A673 (cell line): ENCODE measurements at regions not wholly inside any gene's neighbourhood (a gene's known extent, or its start where the extent isn't known, plus 50 kb on each side); places are given as distances from the start of the nearest gene placed in this dataset.

ENCODE experiments used
- BruUV-seq: library from RNA; stranded (reverse); fragments of 400-500 nt; replicated peaks from 2 replicates; lab custom pipeline; 2021; lab: Mats Ljungman, UMichigan
- CTCF ChIA-PET: fragments of 300-600 bp; sonication (Branson Sonifier 250); formaldehyde crosslinking; loops from one replicate; lab custom pipeline; 2022; ENCODE audit warnings: antibody characterized with exemption; lab: Charles Lee
- POLR2A ChIA-PET: fragments of 300-600 bp; sonication (Branson Sonifier 250); formaldehyde crosslinking; loops from one replicate; lab custom pipeline; 2022; ENCODE audit warnings: antibody characterized with exemption; ENCODE audit not compliant: low non-redundant PET; lab: Charles Lee
- DNase-seq: peaks from one replicate; pipeline ENCODE4 v3.0.0-alpha.2; 2015; ENCODE audit warnings: low spot score
- H3K27ac ChIP-seq: fragments of 200-600 bp; sonication (generic); 2 replicates; pipeline ENCODE4 v1.5.1; 2016; ENCODE audit warnings: mixed run types, low read depth, mild to moderate bottlenecking, mixed read lengths, antibody characterized with exemption, low read length; ENCODE audit not compliant: poor library complexity, severe bottlenecking
- H3K27me3 ChIP-seq: fragments of 200-600 bp; sonication (generic); replicated peaks from 2 replicates; pipeline ENCODE4 v1.6.1; 2017; ENCODE audit warnings: mixed run types, low read depth, mild to moderate bottlenecking, mixed read lengths, antibody characterized with exemption, low read length; ENCODE audit not compliant: insufficient read depth, poor library complexity
- H3K36me3 ChIP-seq: fragments of 200-600 bp; sonication (generic); 2 replicates; pipeline ENCODE4 v1.6.1; 2016; ENCODE audit warnings: mixed run types, mild to moderate bottlenecking, mixed read lengths, antibody characterized with exemption, low read length; ENCODE audit not compliant: insufficient read depth, poor library complexity, severe bottlenecking
- H3K4me1 ChIP-seq: fragments of 200-600 bp; sonication (generic); 2 replicates; pipeline ENCODE4 v1.6.1; 2017; ENCODE audit warnings: mixed run types, mild to moderate bottlenecking, mixed read lengths, antibody characterized with exemption, low read length; ENCODE audit not compliant: insufficient read depth, poor library complexity, severe bottlenecking
- H3K4me3 ChIP-seq: fragments of 200-600 bp; sonication (generic); 2 replicates; pipeline ENCODE4 v1.5.1; 2016; ENCODE audit warnings: low read depth, mixed run types, mild to moderate bottlenecking, mixed read lengths, low read length; ENCODE audit not compliant: poor library complexity, severe bottlenecking
- H3K9me3 ChIP-seq: fragments of 200-600 bp; sonication (generic); 2 replicates; pipeline ENCODE4 v1.6.1; 2016; ENCODE audit warnings: mixed run types, low read depth, mild to moderate bottlenecking, mixed read lengths, antibody characterized with exemption, low read length; ENCODE audit not compliant: poor library complexity, severe bottlenecking
- EZH2 ChIP-seq: fragments of 200-600 bp; sonication (generic); IDR thresholded peaks from 2 replicates; pipeline ENCODE4 v1.6.1; 2017; ENCODE audit warnings: borderline replicate concordance, low read depth, mild to moderate bottlenecking, mixed read lengths, antibody characterized with exemption, low read length; ENCODE audit not compliant: poor library complexity, severe bottlenecking
- intact Hi-C: fragments of 100-400 bp; cut with micrococcal nuclease; formaldehyde crosslinking; loops from one replicate; pipeline ENCODE4 v1.10.0; 2022; ENCODE audit not compliant: unreplicated experiment
- TF ChIP-seq, protein P1 (sequence below): fragments of 300-800, 200-600 bp; sonication (generic); conservative IDR thresholded peaks from 2 replicates; pipeline ENCODE4 v1.5.1; 2017; ENCODE audit warnings: low read depth, mild to moderate bottlenecking, antibody characterized with exemption, low read length, moderate library complexity, mixed read lengths

GRCh38 chr4:138964716-138965426 is 50.7 kb upstream of the NOCT start:
- POLR2A ChIA-PET: no interaction called here

GRCh38 chr4:138963412-138963811 is 52.2 kb upstream of the NOCT start:
- no peak overlapping the region for H3K27ac ChIP-seq
- intact Hi-C loops: no loop called here
- no TSS peak for BruUV-seq
- POLR2A ChIA-PET: no interaction called here
- CTCF ChIA-PET: no interaction called here
- H3K27me3 ChIP-seq: no peaks in the 10 kb centered on the region
- TF ChIP-seq, protein P1, sequence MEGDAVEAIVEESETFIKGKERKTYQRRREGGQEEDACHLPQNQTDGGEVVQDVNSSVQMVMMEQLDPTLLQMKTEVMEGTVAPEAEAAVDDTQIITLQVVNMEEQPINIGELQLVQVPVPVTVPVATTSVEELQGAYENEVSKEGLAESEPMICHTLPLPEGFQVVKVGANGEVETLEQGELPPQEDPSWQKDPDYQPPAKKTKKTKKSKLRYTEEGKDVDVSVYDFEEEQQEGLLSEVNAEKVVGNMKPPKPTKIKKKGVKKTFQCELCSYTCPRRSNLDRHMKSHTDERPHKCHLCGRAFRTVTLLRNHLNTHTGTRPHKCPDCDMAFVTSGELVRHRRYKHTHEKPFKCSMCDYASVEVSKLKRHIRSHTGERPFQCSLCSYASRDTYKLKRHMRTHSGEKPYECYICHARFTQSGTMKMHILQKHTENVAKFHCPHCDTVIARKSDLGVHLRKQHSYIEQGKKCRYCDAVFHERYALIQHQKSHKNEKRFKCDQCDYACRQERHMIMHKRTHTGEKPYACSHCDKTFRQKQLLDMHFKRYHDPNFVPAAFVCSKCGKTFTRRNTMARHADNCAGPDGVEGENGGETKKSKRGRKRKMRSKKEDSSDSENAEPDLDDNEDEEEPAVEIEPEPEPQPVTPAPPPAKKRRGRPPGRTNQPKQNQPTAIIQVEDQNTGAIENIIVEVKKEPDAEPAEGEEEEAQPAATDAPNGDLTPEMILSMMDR: no peak
- TF ChIP-seq EZH2: no peak
- H3K4me1 ChIP-seq: no peaks in the 10 kb centered on the region
- H3K4me3 ChIP-seq: no peak overlapping the region
- no peaks in the 10 kb centered on the region for H3K9me3 ChIP-seq
- H3K36me3 ChIP-seq: no peaks in the 10 kb centered on the region
- DNase-seq: no peak

More at GRCh38 chr4:138964716-138965426, 50.7 kb upstream of the NOCT start:
- TF ChIP-seq EZH2: no peak
- TF ChIP-seq, protein P1: no peak
- Histone ChIP-seq H3K9me3 (no peaks in the 10 kb centered on the region), H3K4me1 (no peaks in the 10 kb centered on the region), H3K27me3 (no peaks in the 10 kb centered on the region), H3K27ac (no peak overlapping the region), H3K36me3 (no peaks in the 10 kb centered on the region), H3K4me3 (no peak overlapping the region)
- CTCF ChIA-PET: no interaction called here
- DNase-seq: no peak
- intact Hi-C loops: no loop called here
- BruUV-seq: no TSS peak

- Histone ChIP-seq H3K4me3 (no peak overlapping the region), H3K4me1 (no peaks in the 10 kb centered on the region), H3K36me3 (no peaks in the 10 kb centered on the region), H3K9me3 (no peaks in the 10 kb centered on the region), H3K27me3 (no peaks in the 10 kb centered on the region), H3K27ac (no peak overlapping the region)
- ChIA-PET POLR2A (no interaction called here), CTCF (no interaction called here)
- TF ChIP-seq, protein P1: no peak
- TF ChIP-seq EZH2: no peak
- no peak for DNase-seq
- BruUV-seq: no TSS peak
- intact Hi-C loops: no loop called here
Observed at GRCh38 chr4:138961664-138962063, 53.9 kb upstream of the NOCT start.
